Psoas muscle (tissue), 7 donors: ENCODE measurements at regions not wholly inside any gene's neighbourhood (a gene's known extent, or its start where the extent isn't known, plus 50 kb on each side); places are given as distances from the start of the nearest gene placed in this dataset.

ENCODE experiments used
- ATAC-seq, 4 donors: fragments of 200-7000 bp; cut with Tn5 transposase; one replicate each; pipeline ENCODE4 v1.9.1; 2020; ENCODE audit warnings: moderate library complexity in 3 of 4, mild to moderate bottlenecking in 2 of 4
- DNase-seq, 2 donors: peaks; one replicate each; pipeline ENCODE4 v3.0.0-alpha.2; 2020
- H3K27ac ChIP-seq: fragments of 200-600 bp; one replicate; pipeline ENCODE4 v1.8.0; 2022
- H3K27me3 ChIP-seq, 3 donors: fragments of 200-600 bp in 1 of 3; one replicate each; pipeline versions ENCODE4 v1.6.1 to v1.8.0; 2013 to 2022; ENCODE audit warnings: low read length in 2 of 3, mild to moderate bottlenecking in 2 of 3, moderate library complexity in 1 of 3; ENCODE audit not compliant: insufficient read depth in 3 of 3
- H3K36me3 ChIP-seq, 2 donors: fragments of 200-600 bp in 1 of 2; one replicate each; pipeline versions ENCODE4 v1.6.1 to v1.8.0; 2013 to 2022; ENCODE audit warnings: low read depth in 1 of 2, mild to moderate bottlenecking in 1 of 2, moderate library complexity in 1 of 2; ENCODE audit not compliant: insufficient read depth in 1 of 2
- H3K4me1 ChIP-seq: fragments of 200-600 bp; one replicate; pipeline ENCODE4 v1.8.0; 2022
- H3K4me3 ChIP-seq: fragments of 200-600 bp; one replicate; pipeline ENCODE4 v1.8.0; 2022; ENCODE audit warnings: mild to moderate bottlenecking
- H3K9me3 ChIP-seq: fragments of 200-600 bp; one replicate; pipeline ENCODE4 v1.8.0; 2022
- WGBS, 3 donors: extraction: QIAGEN DNeasy Blood & Tissue Kit; methylation state at CpG; one replicate each; pipeline versions ENCODE4 v1.1.6 to v1.1.7; 2013; 5-methylcytosine and 5-hydroxymethylcytosine counted together
- intact Hi-C, 2 donors: fragments of 100-400 bp; cut with DNase I; formaldehyde crosslinking; loops; one replicate each; pipeline versions ENCODE4 v1.11.0 to v1.14.2; 2022
- TF ChIP-seq, protein P1 (sequence below): fragments of 200-600 bp; IDR thresholded peaks from one replicate; pipeline ENCODE4 v1.8.0; 2022; ENCODE audit warnings: antibody characterized with exemption
- donor health status: healthy with polysubstance abuse.
- donor health status: DM: no; HTN: no; CAD: no; lungs with moderate emphysema.
- donor health status: Bipolar disorder and iron deficiency.
- donor health status: healthy.
- donor health status: DM: yes; HTN: yes; CAD: no.
- donor health status: DM: no; HTN: no; CAD: no.
- donor health status: DM: yes; HTN: yes; CAD: no.

DNA sequence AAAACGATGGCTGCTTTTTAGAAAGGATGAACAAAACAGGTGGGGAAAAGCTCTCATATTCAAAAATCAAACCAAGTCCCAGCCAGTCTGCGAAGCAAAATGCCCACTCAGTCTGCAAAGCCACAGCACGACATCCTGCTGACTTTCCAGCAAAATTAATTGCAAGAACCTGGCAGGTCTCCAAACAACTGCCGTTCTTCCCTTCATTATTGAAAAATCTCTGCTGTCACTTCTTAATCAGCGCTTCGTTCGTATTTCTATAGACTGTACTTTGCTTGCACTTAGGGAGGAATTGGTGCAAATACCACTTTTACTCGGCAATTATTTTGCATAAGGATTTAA lies 222.4 kb downstream of the CBLN4 start:
- Histone ChIP-seq H3K36me3 (no peaks in the 10 kb centered on the region), H3K27ac (no peak overlapping the region), H3K4me3 (no peak overlapping the region), H3K27me3 (no peaks in the 10 kb centered on the region), H3K9me3 (peaks cover 3% of the 10 kb centered on the region), H3K4me1 (no peaks in the 10 kb centered on the region)
- intact Hi-C loops = no loop called here
- no peak for ATAC-seq
- DNase-seq = no peak
- TF ChIP-seq, protein P1, sequence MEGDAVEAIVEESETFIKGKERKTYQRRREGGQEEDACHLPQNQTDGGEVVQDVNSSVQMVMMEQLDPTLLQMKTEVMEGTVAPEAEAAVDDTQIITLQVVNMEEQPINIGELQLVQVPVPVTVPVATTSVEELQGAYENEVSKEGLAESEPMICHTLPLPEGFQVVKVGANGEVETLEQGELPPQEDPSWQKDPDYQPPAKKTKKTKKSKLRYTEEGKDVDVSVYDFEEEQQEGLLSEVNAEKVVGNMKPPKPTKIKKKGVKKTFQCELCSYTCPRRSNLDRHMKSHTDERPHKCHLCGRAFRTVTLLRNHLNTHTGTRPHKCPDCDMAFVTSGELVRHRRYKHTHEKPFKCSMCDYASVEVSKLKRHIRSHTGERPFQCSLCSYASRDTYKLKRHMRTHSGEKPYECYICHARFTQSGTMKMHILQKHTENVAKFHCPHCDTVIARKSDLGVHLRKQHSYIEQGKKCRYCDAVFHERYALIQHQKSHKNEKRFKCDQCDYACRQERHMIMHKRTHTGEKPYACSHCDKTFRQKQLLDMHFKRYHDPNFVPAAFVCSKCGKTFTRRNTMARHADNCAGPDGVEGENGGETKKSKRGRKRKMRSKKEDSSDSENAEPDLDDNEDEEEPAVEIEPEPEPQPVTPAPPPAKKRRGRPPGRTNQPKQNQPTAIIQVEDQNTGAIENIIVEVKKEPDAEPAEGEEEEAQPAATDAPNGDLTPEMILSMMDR = no peak
- 16 to 27% (median 22%) methylated on average over 8 of the region's 8 CpGs for WGBS, 3 donors

DNA sequence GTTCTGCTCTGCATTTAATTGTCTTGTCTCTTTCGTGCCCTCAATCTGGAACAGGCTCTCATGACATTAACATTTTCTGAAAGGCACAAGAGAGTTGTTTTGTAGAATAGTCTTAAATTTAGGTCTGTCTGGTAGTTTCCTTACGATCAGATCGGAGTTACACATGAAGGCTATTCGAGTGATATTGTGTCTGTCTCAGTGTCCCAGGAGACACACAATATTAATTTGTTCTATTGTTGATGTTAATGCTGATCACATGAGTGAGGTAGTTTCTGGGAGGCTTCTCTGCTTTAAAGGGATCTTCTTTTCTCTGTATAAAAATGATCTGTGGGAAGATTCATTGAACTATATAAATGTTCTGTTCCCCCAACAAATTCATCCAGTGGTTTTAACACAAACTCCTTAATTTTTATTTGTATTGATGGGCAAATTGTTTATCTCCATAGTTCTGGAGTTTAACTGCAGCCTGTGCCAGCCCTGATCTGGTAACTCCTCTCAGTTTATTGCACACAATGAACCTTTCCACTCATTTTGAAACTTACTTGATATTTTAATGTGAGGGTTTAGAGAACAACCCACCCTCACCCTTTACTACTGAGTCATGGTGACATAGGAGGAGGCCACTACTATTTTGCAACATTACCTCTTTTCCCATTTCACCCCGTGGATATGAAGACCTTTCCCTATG lies 223.0 kb downstream of the CBLN4 start:
- intact Hi-C loops = no loop called here
- Histone ChIP-seq H3K27me3 (no peaks in the 10 kb centered on the region), H3K4me1 (no peaks in the 10 kb centered on the region), H3K4me3 (no peak overlapping the region), H3K9me3 (peaks cover 3% of the 10 kb centered on the region), H3K27ac (no peak overlapping the region), H3K36me3 (no peaks in the 10 kb centered on the region)
- WGBS, 3 donors = 54 to 68% (median 63%) methylated on average over 5 of the region's 5 CpGs
- TF ChIP-seq, protein P1 = no peak
- DNase-seq (no peak), ATAC-seq (no peak)

DNA sequence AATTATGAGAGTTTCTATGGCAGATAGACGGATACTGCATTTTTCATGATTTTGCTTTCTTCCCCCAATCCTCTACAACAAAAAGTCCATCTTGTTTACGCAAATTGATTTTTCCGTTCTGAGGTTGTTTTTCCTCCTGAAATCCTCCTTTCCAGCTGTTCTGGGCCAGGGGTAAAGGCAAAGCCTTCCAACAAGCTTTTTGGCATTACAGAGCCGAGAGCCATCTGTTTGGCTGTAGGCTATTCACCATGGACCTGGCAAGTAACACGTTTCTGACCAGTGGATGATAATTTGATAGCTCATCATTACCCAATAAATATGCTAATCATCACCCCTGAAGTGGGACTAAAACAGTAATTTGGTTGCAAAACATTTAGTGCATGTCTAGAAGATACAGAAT lies 226.5 kb downstream of the CBLN4 start:
- 18 to 42% (median 21%) methylated on average over 5 of the region's 5 CpGs for WGBS, 3 donors
- Histone ChIP-seq H3K27me3 (no peaks in the 10 kb centered on the region), H3K36me3 (no peaks in the 10 kb centered on the region), H3K4me3 (no peak overlapping the region), H3K4me1 (no peaks in the 10 kb centered on the region), H3K27ac (no peak overlapping the region), H3K9me3 (no peaks in the 10 kb centered on the region)
- DNase-seq = no peak
- TF ChIP-seq, protein P1 = no peak
- intact Hi-C loops = no loop called here
- no peak for ATAC-seq

DNA sequence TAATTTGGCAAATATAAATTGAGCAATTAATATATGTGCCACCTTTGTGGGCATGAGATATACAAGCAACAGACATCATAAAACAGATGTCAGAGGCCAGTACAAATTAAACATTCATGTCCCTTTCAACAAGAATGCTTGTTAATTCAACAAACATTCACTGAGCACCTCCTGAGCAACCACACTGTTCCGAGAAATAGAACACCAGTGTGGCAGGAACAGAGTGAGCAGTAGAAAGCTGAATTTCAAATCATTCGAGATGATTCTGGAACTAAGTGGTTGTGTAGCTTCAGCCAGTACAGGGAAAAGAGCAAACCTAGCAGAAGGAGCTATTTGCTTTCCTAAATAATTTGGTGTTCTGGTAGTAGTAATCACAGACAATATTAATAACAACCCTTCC lies 227.7 kb downstream of the CBLN4 start:
- DNase-seq (no peak), ATAC-seq (no peak)
- Histone ChIP-seq H3K4me1 (no peaks in the 10 kb centered on the region), H3K36me3 (no peaks in the 10 kb centered on the region), H3K9me3 (no peaks in the 10 kb centered on the region), H3K27me3 (no peaks in the 10 kb centered on the region), H3K27ac (no peak overlapping the region), H3K4me3 (no peak overlapping the region)
- WGBS, 3 donors = 30 to 60% (median 40%) methylated on average over 2 of the region's 2 CpGs
- TF ChIP-seq, protein P1 = no peak
- intact Hi-C loops = no loop called here

DNA sequence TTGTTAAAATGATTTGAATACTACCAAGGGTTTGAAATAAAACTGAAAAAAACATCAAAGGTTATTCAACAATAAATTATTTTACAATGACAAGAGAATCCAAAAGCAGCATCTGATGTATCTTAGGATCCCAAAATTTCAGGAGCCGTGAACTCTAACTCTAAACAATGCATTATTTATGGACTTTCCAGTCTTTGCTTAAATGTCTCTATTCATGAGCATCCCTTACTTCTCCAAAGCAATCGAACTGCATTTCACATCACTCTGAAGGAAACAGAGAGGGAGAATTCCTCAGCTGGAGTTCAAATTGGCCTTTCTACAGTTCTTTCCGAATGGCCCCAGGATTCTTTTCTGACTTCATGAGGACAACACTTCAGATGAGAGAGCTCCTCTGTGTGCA lies 229.1 kb downstream of the CBLN4 start:
- H3K4me3 ChIP-seq = no peak overlapping the region
- ATAC-seq = no peak
- intact Hi-C loops = no loop called here

More for the DNA sequence above, 229.1 kb downstream of the CBLN4 start:
- DNase-seq = no peak
- H3K9me3 ChIP-seq = no peaks in the 10 kb centered on the region
- WGBS, 3 donors = 87 to 90% (median 89%) methylated on average over 3 of the region's 3 CpGs
- no peaks in the 10 kb centered on the region for H3K4me1 ChIP-seq
- TF ChIP-seq, protein P1 = no peak
- no peaks in the 10 kb centered on the region for H3K27me3 ChIP-seq
- no peaks in the 10 kb centered on the region for H3K36me3 ChIP-seq
- H3K27ac ChIP-seq = no peak overlapping the region
